Renal pelvis (tissue), 1 donor: ENCODE measurements at regions not wholly inside any gene's neighbourhood (a gene's known extent, or its start where the extent isn't known, plus 50 kb on each side); places are given as distances from the start of the nearest gene placed in this dataset.
"Not testable (repeated sequence)": the region's sequence is repeated elsewhere in the genome, so short reads cannot be mapped to it uniquely, and the experiment has no call there.

Experiments
- DNase-seq: peaks from one replicate; pipeline ENCODE4 v3.0.0-alpha.2; 2013

GRCh38 chr18:8499810-8500675 lies 109.2 kb upstream of the RAB12 start:
- no peak for DNase-seq

GRCh38 chr18:8501044-8501443 lies 108.2 kb upstream of the RAB12 start:
- peak; percentile 80 for DNase-seq

- DNase-seq, result no peak
Measured at GRCh38 chr18:8503248-8503647, 106.0 kb upstream of the RAB12 start.

GRCh38 chr18:8504424-8504823 lies 104.8 kb upstream of the RAB12 start:
- DNase-seq, result no peak

GRCh38 chr18:8504880-8505435 lies 104.3 kb upstream of the RAB12 start:
- DNase-seq, result no peak

GRCh38 chr18:8506251-8507049 lies 102.8 kb upstream of the RAB12 start:
- no peak for DNase-seq

GRCh38 chr18:8507361-8507760 lies 101.9 kb upstream of the RAB12 start:
- no peak for DNase-seq

- no peak for DNase-seq
Measured at GRCh38 chr18:8507915-8508705, 101.1 kb upstream of the RAB12 start.

GRCh38 chr18:8513249-8513648 lies 96.0 kb upstream of the RAB12 start:
- no peak for DNase-seq

- DNase-seq, result no peak
Measured at GRCh38 chr18:8514409-8514808, 94.8 kb upstream of the RAB12 start.

GRCh38 chr18:8515142-8515865 lies 93.9 kb upstream of the RAB12 start:
- DNase-seq, result no peak

GRCh38 chr18:8516371-8517250 lies 92.6 kb upstream of the RAB12 start:
- DNase-seq, result no peak

GRCh38 chr18:8517276-8517675 lies 92.0 kb upstream of the RAB12 start:
- DNase-seq, result no peak

- no peak for DNase-seq
Measured at GRCh38 chr18:8519102-8519501, 90.1 kb upstream of the RAB12 start.

GRCh38 chr18:8520266-8520665 lies 89.0 kb upstream of the RAB12 start:
- no peak for DNase-seq

GRCh38 chr18:8522756-8523155 lies 86.5 kb upstream of the RAB12 start:
- no peak for DNase-seq

GRCh38 chr18:8525692-8526091 lies 83.5 kb upstream of the RAB12 start:
- DNase-seq, result no peak

GRCh38 chr18:8526332-8526731 lies 82.9 kb upstream of the RAB12 start:
- no peak for DNase-seq

- no peak for DNase-seq
Measured at GRCh38 chr18:8529609-8530008, 79.6 kb upstream of the RAB12 start.

GRCh38 chr18:8531084-8531483 lies 78.2 kb upstream of the RAB12 start:
- DNase-seq, result not testable (repeated sequence)
